B cell (primary cell): ENCODE measurements at regions not wholly inside any gene's neighbourhood (a gene's known extent, or its start where the extent isn't known, plus 50 kb on each side); places are given as distances from the start of the nearest gene placed in this dataset.

ENCODE experiments used
- ATAC-seq: fragments of 200-7000 bp; cut with Tn5 transposase; one replicate; pipeline ENCODE4 v1.10.0; 2021; ENCODE audit warnings: low read depth, mild to moderate bottlenecking, moderate number of reproducible peaks, moderate library complexity
- CTCF ChIA-PET: fragments of 350-600 bp; sonication (Branson Sonifier 250); formaldehyde crosslinking; loops from one replicate; lab custom pipeline; 2021; ENCODE audit warnings: antibody characterized with exemption, inconsistent platforms; lab: Charles Lee
- POLR2A ChIA-PET: fragments of 350-600 bp; sonication (Branson Sonifier 250); formaldehyde crosslinking; loops from one replicate; lab custom pipeline; 2021; ENCODE audit warnings: antibody characterized with exemption; lab: Charles Lee
- DNase-seq: peaks from one replicate; pipeline ENCODE4 v3.0.0; 2013
- H2AFZ ChIP-seq: 2 replicates; pipeline ENCODE4 v1.6.1; 2012; ENCODE audit warnings: mild to moderate bottlenecking, low read depth, low read length; ENCODE audit not compliant: insufficient read depth, poor library complexity, severe bottlenecking
- H3K27ac ChIP-seq, 2 donors: 1 replicate in 1 of 2; 2 replicates in 1 of 2; pipeline ENCODE4 v1.5.1; 2012 to 2013; ENCODE audit warnings: low read length in 2 of 2, mild to moderate bottlenecking in 2 of 2, moderate library complexity in 1 of 2
- H3K27me3 ChIP-seq, 4 experiments: fragments of 200-600 bp in 1 of 4; sonication (generic) in 1 of 4; replicated peaks in 1 of 4; 1 replicate in 2 of 4; 2 replicates in 2 of 4; pipeline versions ENCODE4 v1.6.1 to v1.7.0; 2013 to 2016; ENCODE audit warnings: low read length in 3 of 4, mild to moderate bottlenecking in 2 of 4, mixed read lengths in 1 of 4, moderate library complexity in 1 of 4; ENCODE audit not compliant: insufficient read depth in 4 of 4, control insufficient read depth in 3 of 4; ENCODE audit errors: control extremely low read depth in 1 of 4
- H3K36me3 ChIP-seq, 2 experiments: replicated peaks in 1 of 2; 1 replicate in 1 of 2; 2 replicates in 1 of 2; pipeline versions ENCODE4 v1.6.1 to v1.7.1; 2013; ENCODE audit warnings: low read length in 1 of 2; ENCODE audit not compliant: insufficient read depth in 2 of 2, control insufficient read depth in 1 of 2; ENCODE audit errors: control extremely low read depth in 1 of 2, extremely low read depth in 1 of 2
- H3K4me1 ChIP-seq, 2 donors: fragments of 200-600 bp in 1 of 2; sonication (generic) in 1 of 2; 1 replicate in 1 of 2; 2 replicates in 1 of 2; pipeline versions ENCODE4 v1.5.1 to v1.6.1; 2013 to 2017; ENCODE audit warnings: low read length in 2 of 2; ENCODE audit not compliant: control insufficient read depth in 2 of 2, insufficient read depth in 2 of 2
- H3K4me2 ChIP-seq: replicated peaks from 2 replicates; pipeline ENCODE3; 2012; ENCODE audit warnings: mild to moderate bottlenecking, low read depth, low read length; ENCODE audit not compliant: poor library complexity, severe bottlenecking
- H3K4me3 ChIP-seq, 5 experiments: fragments of 200-600 bp in 1 of 5; sonication (generic) in 1 of 5; 1 replicate in 3 of 5; 2 replicates in 2 of 5; pipeline versions ENCODE4 v1.5.1 to v1.7.0; 2011 to 2016; ENCODE audit warnings: low read length in 4 of 5, mild to moderate bottlenecking in 4 of 5, low read depth in 2 of 5, control low read depth in 1 of 5, moderate library complexity in 1 of 5; ENCODE audit not compliant: insufficient read depth in 1 of 5; ENCODE audit errors: control extremely low read depth in 1 of 5, extremely low read depth in 1 of 5
- H3K79me2 ChIP-seq: fragments of 200-600 bp; sonication (generic); one replicate; pipeline ENCODE4 v1.6.0; 2016; ENCODE audit warnings: low read length; ENCODE audit not compliant: control insufficient read depth, insufficient read depth
- H3K9ac ChIP-seq: fragments of 200-600 bp; sonication (generic); 2 replicates; pipeline ENCODE4 v1.6.1; 2017; ENCODE audit warnings: mild to moderate bottlenecking, low read length, moderate library complexity
- H3K9me3 ChIP-seq, 3 donors: one replicate each; pipeline versions ENCODE4 v1.6.1 to v1.7.1; 2013; ENCODE audit warnings: low read length in 2 of 3; ENCODE audit not compliant: control insufficient read depth in 2 of 3, insufficient read depth in 1 of 3; ENCODE audit errors: control extremely low read depth in 1 of 3
- H4K20me1 ChIP-seq: 2 replicates; pipeline ENCODE4 v1.6.0; 2012; ENCODE audit warnings: mild to moderate bottlenecking, low read length; ENCODE audit not compliant: insufficient read depth, control insufficient read depth, poor library complexity, severe bottlenecking
- H3K27ac Mint-ChIP-seq: one replicate; pipeline ENCODE4 v1.8.0; 2021; ENCODE audit warnings: mixed read lengths
- H3K27me3 Mint-ChIP-seq: one replicate; pipeline ENCODE4 v1.8.0; 2021; ENCODE audit warnings: mixed read lengths
- H3K4me1 Mint-ChIP-seq: one replicate; pipeline ENCODE4 v1.8.0; 2021; ENCODE audit warnings: mixed read lengths
- H3K4me3 Mint-ChIP-seq: one replicate; pipeline ENCODE4 v1.8.0; 2021; ENCODE audit warnings: mixed read lengths
- H3K9me3 Mint-ChIP-seq: one replicate; pipeline ENCODE4 v1.8.0; 2022; ENCODE audit warnings: mixed read lengths; ENCODE audit not compliant: insufficient read depth
- CTCF ChIP-seq: fragments of 200-600 bp; IDR thresholded peaks from one replicate; pipeline ENCODE4 v1.8.0; 2022; ENCODE audit warnings: antibody characterized with exemption, mild to moderate bottlenecking
- EZH2 ChIP-seq: IDR thresholded peaks from 2 replicates; pipeline ENCODE4 v1.6.1; 2012; ENCODE audit warnings: borderline replicate concordance, low read depth, mild to moderate bottlenecking, moderate library complexity, low read length; ENCODE audit not compliant: insufficient read depth, poor library complexity, severe bottlenecking
- WGBS: methylation state at CpG from one replicate; pipeline ENCODE4 v1.1.5; 2013; ENCODE audit warnings: missing lambda C conversion rate; ENCODE audit not compliant: insufficient coverage; 5-methylcytosine and 5-hydroxymethylcytosine counted together
- intact Hi-C: fragments of 100-400 bp; cut with micrococcal nuclease; formaldehyde crosslinking; loops from one replicate; pipeline ENCODE4 v1.10.0; 2022

- ATAC-seq (no peak), DNase-seq (no peak)
- Histone ChIP-seq H3K36me3 (no peaks in the 10 kb centered on the region), H3K9me3 (peaks cover 0 to 23% (median 0%) of the 10 kb centered on the region in 3 donors), H3K79me2 (no peaks in the 10 kb centered on the region), H3K4me3 (no peak overlapping the region), H2AFZ (no peak overlapping the region), H3K4me1 (no peaks in the 10 kb centered on the region), H4K20me1 (no peaks in the 10 kb centered on the region), H3K27me3 (no peaks in the 10 kb centered on the region), H3K27ac (no peak overlapping the region), H3K4me2 (no peak overlapping the region), H3K9ac (no peak overlapping the region)
- intact Hi-C loops = no loop called here
- CTCF ChIA-PET = no interaction called here
- Mint-ChIP-seq H3K27ac (no peak overlapping the region), H3K9me3 (no peaks in the 10 kb centered on the region), H3K4me3 (no peak overlapping the region), H3K4me1 (no peaks in the 10 kb centered on the region), H3K27me3 (no peaks in the 10 kb centered on the region)
- TF ChIP-seq EZH2 (no peak), CTCF (no peak)
- WGBS = 89% methylated on average over 9 of the region's 16 CpGs
- POLR2A ChIA-PET = no interaction called here
These were observed 443.9 kb upstream of the CDH4 start for GRCh38 chr20:60808003-60808672.

GRCh38 chr20:60808701-60809100 is 443.4 kb upstream of the CDH4 start:
- TF ChIP-seq CTCF = no peak
- no peak for TF ChIP-seq EZH2
- Mint-ChIP-seq H3K9me3 (no peaks in the 10 kb centered on the region), H3K27me3 (no peaks in the 10 kb centered on the region), H3K4me3 (no peak overlapping the region), H3K27ac (no peak overlapping the region), H3K4me1 (no peaks in the 10 kb centered on the region)
- Histone ChIP-seq H3K4me1 (no peaks in the 10 kb centered on the region), H3K9me3 (peaks cover 0 to 21% (median 0%) of the 10 kb centered on the region in 3 donors), H3K4me2 (no peak overlapping the region), H2AFZ (no peak overlapping the region), H3K79me2 (no peaks in the 10 kb centered on the region), H3K4me3 (no peak overlapping the region), H3K36me3 (no peaks in the 10 kb centered on the region), H3K9ac (no peak overlapping the region), H4K20me1 (no peaks in the 10 kb centered on the region), H3K27ac (no peak overlapping the region), H3K27me3 (no peaks in the 10 kb centered on the region)
- ChIA-PET POLR2A (no interaction called here), CTCF (no interaction called here)
- DNase-seq = no peak
- intact Hi-C loops = no loop called here
- WGBS = 81% methylated on average over 6 of the region's 6 CpGs
- no peak for ATAC-seq
